Left ventricle myocardium inferior (tissue), 1 donor: ENCODE measurements at regions not wholly inside any gene's neighbourhood (a gene's known extent, or its start where the extent isn't known, plus 50 kb on each side); places are given as distances from the start of the nearest gene placed in this dataset.

Source experiments
- DNase-seq: peaks from one replicate; pipeline ENCODE4 v3.0.0-alpha.2; 2020
- H3K27ac ChIP-seq: fragments of 200-600 bp; replicated peaks from 2 replicates; pipeline ENCODE4 v1.8.0; 2021
- H3K27me3 ChIP-seq: fragments of 200-600 bp; 2 replicates; pipeline ENCODE4 v1.8.0; 2021; ENCODE audit warnings: low read depth
- H3K36me3 ChIP-seq: fragments of 200-600 bp; 2 replicates; pipeline ENCODE4 v1.8.0; 2021
- H3K4me1 ChIP-seq: fragments of 200-600 bp; 2 replicates; pipeline ENCODE4 v1.8.0; 2021
- H3K4me3 ChIP-seq: fragments of 200-600 bp; 2 replicates; pipeline ENCODE4 v1.8.0; 2021; ENCODE audit warnings: mild to moderate bottlenecking, moderate library complexity
- H3K9me3 ChIP-seq: fragments of 200-600 bp; replicated peaks from 2 replicates; pipeline ENCODE4 v1.8.0; 2021
- intact Hi-C: fragments of 100-400 bp; cut with micrococcal nuclease; formaldehyde crosslinking; loops from one replicate; pipeline ENCODE4 v1.11.0; 2022
- TF ChIP-seq, protein P1 (sequence below): fragments of 200-600 bp; IDR thresholded peaks from 2 replicates; pipeline ENCODE4 v1.8.0; 2021; ENCODE audit warnings: antibody characterized with exemption, mild to moderate bottlenecking, borderline replicate concordance
- donor health status: DM: no; HTN: yes; CAD: no; lungs with severe emphysema.

GRCh38 chr14:89466944-89467343 lies 49.9 kb upstream of the FOXN3 start:
- no peak overlapping the region for H3K4me3 ChIP-seq
- DNase-seq = peak; percentile 34
- intact Hi-C loops = no loop called here
- H3K27me3 ChIP-seq = no peaks in the 10 kb centered on the region
- TF ChIP-seq, protein P1, sequence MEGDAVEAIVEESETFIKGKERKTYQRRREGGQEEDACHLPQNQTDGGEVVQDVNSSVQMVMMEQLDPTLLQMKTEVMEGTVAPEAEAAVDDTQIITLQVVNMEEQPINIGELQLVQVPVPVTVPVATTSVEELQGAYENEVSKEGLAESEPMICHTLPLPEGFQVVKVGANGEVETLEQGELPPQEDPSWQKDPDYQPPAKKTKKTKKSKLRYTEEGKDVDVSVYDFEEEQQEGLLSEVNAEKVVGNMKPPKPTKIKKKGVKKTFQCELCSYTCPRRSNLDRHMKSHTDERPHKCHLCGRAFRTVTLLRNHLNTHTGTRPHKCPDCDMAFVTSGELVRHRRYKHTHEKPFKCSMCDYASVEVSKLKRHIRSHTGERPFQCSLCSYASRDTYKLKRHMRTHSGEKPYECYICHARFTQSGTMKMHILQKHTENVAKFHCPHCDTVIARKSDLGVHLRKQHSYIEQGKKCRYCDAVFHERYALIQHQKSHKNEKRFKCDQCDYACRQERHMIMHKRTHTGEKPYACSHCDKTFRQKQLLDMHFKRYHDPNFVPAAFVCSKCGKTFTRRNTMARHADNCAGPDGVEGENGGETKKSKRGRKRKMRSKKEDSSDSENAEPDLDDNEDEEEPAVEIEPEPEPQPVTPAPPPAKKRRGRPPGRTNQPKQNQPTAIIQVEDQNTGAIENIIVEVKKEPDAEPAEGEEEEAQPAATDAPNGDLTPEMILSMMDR = no peak
- no peaks in the 10 kb centered on the region for H3K36me3 ChIP-seq
- H3K4me1 ChIP-seq = peaks cover 10% of the 10 kb centered on the region
- no peak overlapping the region for H3K27ac ChIP-seq
- H3K9me3 ChIP-seq = no peaks in the 10 kb centered on the region
